Hepatocyte (in vitro differentiated cells): ENCODE measurements at regions not wholly inside any gene's neighbourhood (a gene's known extent, or its start where the extent isn't known, plus 50 kb on each side); places are given as distances from the start of the nearest gene placed in this dataset.

Source experiments
- CTCF ChIP-seq: fragments of 200-600 bp; sonication (generic); IDR thresholded peaks from 2 replicates; pipeline ENCODE4 v1.5.1; 2016; ENCODE audit warnings: antibody characterized with exemption, mild to moderate bottlenecking; ENCODE audit not compliant: poor library complexity
- EZH2 ChIP-seq: fragments of 200-600 bp; sonication (generic); IDR thresholded peaks from 2 replicates; pipeline ENCODE4 v1.6.1; 2016; ENCODE audit warnings: antibody characterized with exemption, mild to moderate bottlenecking, borderline replicate concordance
- EZH2phosphoT487 ChIP-seq: fragments of 200-600 bp; sonication (generic); IDR thresholded peaks from one replicate; pipeline ENCODE4 v1.6.1; 2018; ENCODE audit warnings: antibody characterized with exemption, mild to moderate bottlenecking, low read depth, moderate library complexity; ENCODE audit not compliant: unreplicated experiment, severe bottlenecking

GRCh38 chr2:7242189-7242867, 325.1 kb downstream of the RNF144A start:
- no peak for TF ChIP-seq CTCF
- TF ChIP-seq EZH2: no peak
- no peak for TF ChIP-seq EZH2phosphoT487
